ENCODE measurements at regions not wholly inside any gene's neighbourhood (a gene's known extent, or its start where the extent isn't known, plus 50 kb on each side); places are given as distances from the start of the nearest gene placed in this dataset.

DNA sequence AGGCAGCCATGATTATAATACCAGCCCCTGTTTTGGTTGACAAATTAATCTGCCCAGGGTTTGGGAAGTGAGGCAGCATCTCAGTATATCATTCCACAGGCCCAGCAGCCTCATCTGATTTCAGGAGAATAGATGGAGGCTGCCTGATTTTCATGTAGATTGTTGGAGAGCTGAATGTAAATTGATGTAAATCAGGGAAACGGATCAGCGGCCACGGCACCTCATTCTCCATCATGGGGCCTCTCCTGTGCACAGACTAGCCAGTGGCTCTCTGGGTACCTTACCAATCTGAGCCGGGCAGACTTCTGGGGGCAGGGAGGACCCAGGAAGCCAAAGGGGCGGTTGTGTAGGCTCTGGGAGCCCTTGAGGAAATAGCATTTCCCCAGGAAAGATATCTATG lies 63.7 kb upstream of the GSC start:
- TF ChIP-seq, protein P1, sequence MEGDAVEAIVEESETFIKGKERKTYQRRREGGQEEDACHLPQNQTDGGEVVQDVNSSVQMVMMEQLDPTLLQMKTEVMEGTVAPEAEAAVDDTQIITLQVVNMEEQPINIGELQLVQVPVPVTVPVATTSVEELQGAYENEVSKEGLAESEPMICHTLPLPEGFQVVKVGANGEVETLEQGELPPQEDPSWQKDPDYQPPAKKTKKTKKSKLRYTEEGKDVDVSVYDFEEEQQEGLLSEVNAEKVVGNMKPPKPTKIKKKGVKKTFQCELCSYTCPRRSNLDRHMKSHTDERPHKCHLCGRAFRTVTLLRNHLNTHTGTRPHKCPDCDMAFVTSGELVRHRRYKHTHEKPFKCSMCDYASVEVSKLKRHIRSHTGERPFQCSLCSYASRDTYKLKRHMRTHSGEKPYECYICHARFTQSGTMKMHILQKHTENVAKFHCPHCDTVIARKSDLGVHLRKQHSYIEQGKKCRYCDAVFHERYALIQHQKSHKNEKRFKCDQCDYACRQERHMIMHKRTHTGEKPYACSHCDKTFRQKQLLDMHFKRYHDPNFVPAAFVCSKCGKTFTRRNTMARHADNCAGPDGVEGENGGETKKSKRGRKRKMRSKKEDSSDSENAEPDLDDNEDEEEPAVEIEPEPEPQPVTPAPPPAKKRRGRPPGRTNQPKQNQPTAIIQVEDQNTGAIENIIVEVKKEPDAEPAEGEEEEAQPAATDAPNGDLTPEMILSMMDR (IDR thresholded peaks at IDR 0.05; ENCODE audit: poor library complexity), result no peak
- TF ChIP-seq EZH2 (IDR thresholded peaks at IDR 0.05; ENCODE audit: borderline replicate concordance), result no peak
